GM19397 (cell line): ENCODE measurements at regions not wholly inside any gene's neighbourhood (a gene's known extent, or its start where the extent isn't known, plus 50 kb on each side); places are given as distances from the start of the nearest gene placed in this dataset.

Source experiments
- ATAC-seq: cut with Tn5 transposase; IDR thresholded peaks from one replicate; pipeline ENCODE4 v1.9.1; 2021; ENCODE audit warnings: mild to moderate bottlenecking, moderate library complexity; ENCODE audit not compliant: unreplicated experiment

GRCh38 chr14:62002642-62003041 is 240.4 kb downstream of the SNAPC1 start:
- ATAC-seq = no peak

DNA sequence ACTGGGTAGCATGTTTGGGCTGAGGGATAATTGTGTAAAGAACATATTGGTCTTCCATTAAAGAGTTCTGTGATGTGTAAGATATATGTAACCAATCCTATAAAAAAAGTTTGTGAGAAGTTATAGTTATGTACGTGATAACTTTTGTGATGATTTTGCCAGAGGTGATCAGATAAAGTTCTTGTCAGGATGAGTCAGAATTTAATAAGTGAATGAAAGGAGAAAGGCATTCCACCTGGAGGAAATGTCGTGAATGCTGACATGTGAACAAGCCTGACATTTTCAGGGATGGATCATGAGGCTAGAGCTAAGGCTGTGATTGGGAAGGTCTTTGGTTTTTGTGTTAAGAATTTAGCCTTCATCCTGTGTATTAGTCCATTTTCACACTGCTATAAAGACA is 241.5 kb downstream of the SNAPC1 start:
- no peak for ATAC-seq

DNA sequence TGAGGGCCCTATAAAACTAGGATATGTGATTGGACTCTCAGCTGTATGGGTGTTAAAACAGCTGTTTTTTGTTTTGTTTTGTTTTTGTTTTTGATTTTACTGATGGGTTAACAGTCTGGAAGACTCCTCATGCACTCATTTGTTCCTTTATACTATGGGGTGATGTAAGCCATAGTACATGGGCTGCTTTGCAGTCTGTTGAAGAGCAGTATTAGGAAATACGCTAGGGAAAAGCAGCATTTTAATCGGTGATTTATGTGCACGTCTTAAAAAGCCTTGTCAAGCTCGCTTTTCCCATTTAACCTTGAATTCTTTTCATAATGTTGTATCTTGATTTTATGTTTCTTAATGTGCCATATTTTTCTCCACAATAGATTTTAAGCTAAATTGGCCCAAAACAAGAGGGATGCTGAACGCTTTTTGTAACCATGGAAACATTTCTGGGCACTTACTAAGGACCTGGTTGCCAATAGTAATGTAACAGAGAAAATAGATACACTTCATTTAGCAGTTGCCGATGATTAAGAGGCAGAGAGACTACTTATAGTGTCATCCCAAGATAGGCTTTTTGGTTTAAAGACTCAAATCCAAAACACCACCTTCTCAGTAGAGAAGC is 244.0 kb downstream of the SNAPC1 start:
- no peak for ATAC-seq

DNA sequence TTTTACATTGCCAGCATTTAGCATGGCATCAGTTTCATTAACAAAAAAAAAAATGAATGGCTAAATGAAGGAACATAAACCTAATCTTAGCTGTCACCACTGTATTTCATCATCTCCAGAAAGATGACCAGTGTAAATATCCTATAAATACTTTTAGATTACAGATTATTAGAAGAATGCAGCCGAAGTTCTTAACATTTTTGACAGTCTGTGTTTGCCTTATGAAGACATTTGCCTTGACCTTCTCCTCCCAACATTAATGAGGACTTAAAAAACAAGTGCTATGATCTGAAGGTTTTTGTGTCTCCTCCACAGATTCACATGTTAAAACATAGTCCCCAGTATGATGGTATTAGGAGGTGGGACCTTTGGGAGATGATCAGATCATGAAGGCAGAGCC is 253.0 kb downstream of the SNAPC1 start:
- ATAC-seq = no peak

DNA sequence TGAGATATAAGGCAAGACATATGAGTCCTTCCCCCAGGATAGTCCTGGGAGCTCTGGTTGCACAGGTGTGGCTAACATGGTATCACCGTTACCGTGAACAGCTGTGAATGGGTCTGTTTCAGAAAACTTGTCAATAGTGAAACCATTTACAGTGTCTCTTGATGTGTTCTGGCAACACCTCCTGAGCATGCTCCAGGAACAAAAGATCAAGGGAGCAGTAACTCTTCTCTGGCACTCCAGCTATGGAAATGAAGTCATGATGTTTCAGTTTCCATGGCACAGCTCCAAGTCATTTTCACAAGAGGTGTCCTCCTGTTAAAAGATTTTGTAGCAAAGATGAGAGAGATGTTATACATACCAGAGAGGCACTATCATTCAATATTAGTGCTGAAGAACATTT is 253.7 kb downstream of the SNAPC1 start:
- no peak for ATAC-seq

DNA sequence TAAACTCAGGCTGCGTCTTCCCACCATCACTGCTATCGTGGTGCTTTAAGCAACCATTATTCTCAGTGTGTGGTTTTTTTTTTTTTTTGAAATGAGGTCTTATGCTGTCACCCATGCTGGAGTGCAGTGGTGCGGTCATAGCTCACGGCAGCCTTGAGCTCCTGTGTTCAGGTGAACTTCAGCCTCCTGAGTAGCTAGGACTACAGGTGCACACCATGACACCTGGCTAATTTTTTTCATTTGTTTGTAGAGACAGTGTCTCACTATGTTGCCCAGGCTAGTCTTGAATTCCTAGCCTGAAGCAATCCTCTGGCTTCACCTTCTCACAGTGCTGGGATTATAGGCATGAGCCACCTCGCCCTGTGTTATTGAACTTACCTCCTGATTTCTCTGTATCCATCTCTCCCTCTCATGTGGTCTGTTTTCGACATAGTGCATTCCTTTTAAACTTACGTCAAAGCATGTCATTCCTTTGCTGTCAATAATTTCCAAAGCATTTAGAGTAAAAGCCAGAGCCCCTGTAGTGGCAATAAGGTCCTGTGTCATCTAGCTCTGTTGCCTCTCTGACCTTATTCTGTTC is 255.5 kb downstream of the SNAPC1 start:
- no peak for ATAC-seq

- ATAC-seq = no peak
Measured at GRCh38 chr14:62018606-62019005, 256.4 kb downstream of the SNAPC1 start.

DNA sequence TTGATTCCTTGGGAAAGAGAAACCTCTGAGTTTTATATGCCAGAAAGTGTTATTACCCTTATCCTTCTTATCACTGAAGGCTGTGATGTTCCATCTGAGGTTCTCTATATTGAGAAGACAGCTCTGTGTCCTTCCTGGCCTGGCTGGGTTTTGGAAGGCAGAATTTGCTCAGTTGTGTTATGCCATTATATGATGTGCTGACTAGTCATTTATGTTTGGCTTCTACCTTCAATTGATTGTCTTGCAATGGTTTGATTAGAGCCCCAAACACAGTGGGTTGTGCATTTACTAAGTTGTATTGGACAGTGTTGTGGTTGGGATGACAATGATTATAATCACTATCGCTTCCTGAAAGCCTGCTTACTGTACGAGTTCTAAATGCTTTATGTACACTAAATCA is 265.7 kb downstream of the SNAPC1 start:
- ATAC-seq = no peak

DNA sequence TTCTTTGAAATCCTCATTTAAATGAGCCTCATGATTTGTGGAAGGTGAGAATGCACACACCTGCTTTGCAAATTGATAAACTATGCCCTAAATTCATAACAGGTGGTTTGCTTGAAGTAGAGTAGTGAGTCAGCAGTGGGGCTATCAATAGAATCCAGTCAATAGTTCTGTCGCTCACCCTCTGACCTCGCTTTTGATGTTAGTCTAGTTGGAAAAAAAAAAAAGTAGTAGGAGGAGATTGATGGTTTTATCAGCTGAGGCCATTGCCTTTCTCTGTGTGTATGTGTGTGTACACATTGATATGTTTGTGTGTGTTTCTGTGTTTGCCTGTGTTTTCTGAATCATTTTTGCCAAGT is 267.3 kb downstream of the SNAPC1 start:
- ATAC-seq = no peak

DNA sequence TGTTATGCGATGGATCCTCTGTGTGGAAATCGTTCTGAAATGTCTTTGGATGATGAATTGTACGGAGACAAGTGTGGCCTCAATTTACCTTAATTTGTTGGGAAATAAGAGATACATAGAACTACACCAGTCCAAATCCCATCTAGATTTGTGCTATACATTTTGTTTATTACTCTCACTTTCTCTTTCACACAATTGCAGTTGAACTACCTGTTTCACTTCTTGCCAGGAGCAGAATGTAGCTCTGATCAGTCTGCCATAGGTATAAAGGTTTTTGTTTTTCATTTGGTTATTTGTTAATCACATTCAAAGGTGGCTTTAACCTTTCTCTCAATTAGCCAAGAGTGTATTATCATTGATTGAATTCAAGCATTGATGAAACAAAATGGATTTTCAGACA is 268.2 kb downstream of the SNAPC1 start:
- ATAC-seq = no peak

- ATAC-seq = no peak
Measured at GRCh38 chr14:62031504-62031903, 269.3 kb downstream of the SNAPC1 start.

DNA sequence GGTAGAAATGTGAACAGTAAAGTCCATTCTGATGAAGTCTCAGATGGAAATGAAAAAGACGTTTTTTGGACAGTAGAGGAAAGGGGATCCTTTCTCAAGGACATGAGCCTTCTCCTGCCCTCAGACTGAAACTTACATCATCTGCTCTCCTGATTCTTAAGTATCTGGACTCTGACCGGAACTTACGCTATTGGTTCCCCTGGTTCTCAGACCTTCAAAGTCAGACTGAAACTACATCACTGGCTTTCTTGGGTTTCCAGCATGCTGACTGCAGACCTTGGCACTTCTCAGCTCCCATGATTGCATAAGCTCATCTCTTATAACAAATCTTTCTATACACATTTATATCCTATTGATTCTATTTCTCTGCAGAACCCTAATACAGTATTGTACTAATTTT is 291.0 kb downstream of the SNAPC1 start:
- no peak for ATAC-seq

- ATAC-seq = no peak
Measured at GRCh38 chr14:62056789-62057188, 294.6 kb downstream of the SNAPC1 start.

GRCh38 chr14:62062645-62063044 is 300.4 kb downstream of the SNAPC1 start:
- ATAC-seq = no peak

DNA sequence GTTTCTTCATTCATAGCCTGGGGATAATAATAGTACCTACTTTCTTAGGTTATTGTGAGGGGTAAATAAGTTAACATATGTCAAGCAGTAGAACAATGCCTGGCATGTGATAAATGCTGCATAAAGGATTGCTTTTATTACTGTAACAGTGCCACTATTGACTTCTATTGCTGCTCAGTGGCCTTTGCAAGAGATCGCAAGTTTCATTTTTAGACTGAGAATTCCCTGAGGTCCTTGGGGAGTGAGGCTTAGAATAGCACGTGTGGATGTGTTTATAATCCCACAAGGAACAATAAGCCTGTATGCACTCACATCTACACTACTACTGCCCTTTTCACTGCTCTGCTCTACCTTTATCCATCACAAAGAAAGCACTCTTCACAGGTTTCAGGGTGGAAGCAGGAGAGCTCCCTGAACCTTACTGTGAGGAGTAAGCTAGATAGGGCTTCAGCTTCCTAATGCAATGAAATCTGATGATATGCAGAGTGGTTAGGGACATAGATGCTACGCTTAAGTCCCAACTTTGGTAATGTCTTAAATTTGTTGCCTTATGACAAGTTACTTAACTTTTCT is 302.6 kb downstream of the SNAPC1 start:
- ATAC-seq = no peak

DNA sequence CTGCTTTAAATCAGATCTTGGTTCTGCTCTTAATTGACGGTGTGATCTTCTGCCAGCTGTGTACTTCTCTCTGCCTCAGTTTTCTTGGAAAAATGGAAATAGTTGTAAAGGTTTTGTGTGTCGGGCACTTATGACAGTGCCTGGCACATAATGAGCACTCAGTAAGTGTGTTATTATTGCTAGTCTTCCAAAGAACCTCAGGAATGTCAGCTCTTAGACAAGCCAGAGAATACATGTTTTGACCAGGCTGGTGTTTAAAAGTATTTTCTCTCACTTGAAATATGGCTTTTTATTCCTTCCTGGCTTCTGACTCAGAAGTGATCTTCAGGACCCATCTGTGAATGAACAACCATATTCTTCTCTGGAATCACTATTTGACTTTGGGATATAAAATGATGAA is 304.1 kb downstream of the SNAPC1 start:
- ATAC-seq = no peak

GRCh38 chr14:62071039-62071438 is 308.8 kb downstream of the SNAPC1 start:
- ATAC-seq = no peak

DNA sequence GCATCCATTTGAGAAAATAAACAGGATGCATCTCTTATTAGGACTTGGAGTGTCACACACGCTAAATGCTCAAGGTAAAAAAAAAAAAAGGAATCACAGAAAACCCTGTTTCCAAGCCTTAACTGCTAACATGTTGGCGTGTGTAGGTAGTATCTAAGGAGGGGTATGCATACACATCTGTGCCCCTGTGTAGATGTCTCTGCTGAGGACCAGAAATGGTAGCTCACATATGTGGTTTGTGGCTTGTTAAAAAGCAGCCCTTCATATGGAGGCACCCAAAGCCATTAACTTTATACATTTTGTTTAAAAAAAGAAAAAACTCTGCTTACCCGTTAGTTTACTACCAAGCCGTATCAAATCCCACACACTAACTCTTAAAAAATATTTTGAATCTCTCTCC is 314.1 kb downstream of the SNAPC1 start:
- no peak for ATAC-seq

DNA sequence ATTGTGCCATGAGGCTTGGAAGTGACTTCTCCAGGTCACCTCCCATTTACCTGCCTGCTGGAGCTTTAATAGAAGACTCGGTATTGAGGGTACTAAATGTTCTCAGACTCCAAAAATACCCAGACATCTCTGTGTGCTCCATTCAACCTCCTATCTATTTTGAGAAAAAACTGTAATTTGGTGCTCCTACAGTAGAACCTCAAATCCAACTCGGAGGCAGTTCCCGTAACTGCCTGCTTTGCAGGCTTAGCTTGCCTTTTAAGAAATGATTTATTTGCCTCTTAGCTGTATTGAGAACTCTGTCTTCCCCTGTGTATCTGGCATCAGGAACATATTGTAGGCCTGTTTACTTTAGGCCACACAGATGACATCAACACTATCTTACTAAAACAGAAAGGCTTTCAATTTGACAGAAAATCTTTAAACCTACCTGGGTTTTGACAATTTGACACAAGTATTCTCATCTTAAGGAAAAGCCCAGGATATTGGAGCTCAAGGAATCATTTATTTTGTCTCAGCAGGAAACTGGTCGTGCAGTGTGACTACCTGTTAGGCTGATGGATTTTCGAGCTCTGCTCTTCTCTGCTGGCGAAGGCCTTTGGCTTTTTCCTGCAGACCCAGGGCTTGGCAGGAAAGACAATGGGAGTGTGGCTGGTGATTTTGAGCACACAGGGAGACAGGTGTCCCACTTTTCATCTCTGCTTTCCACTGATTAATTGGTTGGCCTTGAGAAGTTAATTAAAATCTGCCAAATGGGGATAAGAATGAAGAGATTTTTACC is 314.8 kb downstream of the SNAPC1 start:
- ATAC-seq = no peak

DNA sequence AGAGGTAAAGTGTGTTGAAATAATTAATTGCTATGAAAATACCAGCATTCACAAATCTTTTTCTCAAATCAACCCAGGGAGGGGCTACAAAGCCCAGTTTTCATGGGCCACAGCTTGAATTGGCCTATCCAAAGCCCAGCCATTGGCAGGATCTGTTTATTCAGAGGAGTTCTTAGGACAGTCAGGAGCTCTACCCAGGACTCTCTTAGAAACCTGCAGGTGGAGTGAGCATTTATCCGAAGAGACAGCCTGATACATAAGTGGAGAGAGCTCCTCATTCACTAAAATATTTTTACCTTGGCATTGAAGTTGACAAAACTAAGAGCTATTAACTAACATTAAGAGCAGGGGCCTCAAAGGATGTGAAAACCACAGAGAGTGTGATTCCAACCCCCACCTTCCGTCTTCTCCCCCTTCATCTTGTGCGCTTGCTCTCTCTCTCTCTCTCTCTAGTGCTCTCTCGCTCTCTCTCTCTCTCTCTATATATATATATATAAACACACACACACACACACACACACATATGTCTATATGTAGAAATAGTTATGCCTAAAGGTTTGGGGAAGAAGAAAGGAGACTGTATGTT is 315.5 kb downstream of the SNAPC1 start:
- no peak for ATAC-seq

DNA sequence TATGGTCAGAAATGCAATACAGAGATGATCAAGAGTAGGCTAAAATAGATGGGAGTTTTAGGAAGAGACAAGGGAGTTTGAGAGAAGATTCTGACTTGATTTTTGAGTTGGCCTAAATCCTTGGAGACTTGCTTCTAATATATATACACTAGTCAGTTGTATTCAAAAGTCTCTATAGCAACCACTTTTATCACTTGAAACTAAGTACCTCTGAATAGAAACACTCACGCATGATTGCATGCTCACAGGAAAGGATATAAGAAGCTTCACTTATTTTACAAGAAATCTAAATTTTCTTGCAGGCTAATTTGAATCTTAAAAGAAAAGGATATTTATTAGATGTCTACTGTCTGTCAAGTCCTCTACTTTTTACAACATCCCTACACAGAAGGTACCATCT is 316.8 kb downstream of the SNAPC1 start:
- ATAC-seq = no peak
